ENCODE measurements at regions not wholly inside any gene's neighbourhood (a gene's known extent, or its start where the extent isn't known, plus 50 kb on each side); places are given as distances from the start of the nearest gene placed in this dataset.

- Mint-ChIP-seq H3K9me3 (no peaks in the 10 kb centered on the region), H3K36me3 (ENCODE audit: low read depth) (no peaks in the 10 kb centered on the region), H3K27me3 (no peaks in the 10 kb centered on the region), H3K4me1 (no peaks in the 10 kb centered on the region), H3K4me3 (no peak overlapping the region), H3K27ac (no peak overlapping the region)
- no peak for ATAC-seq (replicated peaks)
Measured at GRCh38 chrX:15916704-15917084, 62.1 kb upstream of the AP1S2 start.

GRCh38 chrX:15915959-15916703, 61.5 kb upstream of the AP1S2 start:
- H3K36me3 Mint-ChIP-seq (ENCODE audit: low read depth): no peaks in the 10 kb centered on the region
- ATAC-seq (replicated peaks): no peak
- H3K9me3 Mint-ChIP-seq: no peaks in the 10 kb centered on the region
- no peak overlapping the region for H3K4me3 Mint-ChIP-seq
- no peaks in the 10 kb centered on the region for H3K27me3 Mint-ChIP-seq
- H3K4me1 Mint-ChIP-seq: no peaks in the 10 kb centered on the region
- H3K27ac Mint-ChIP-seq: no peak overlapping the region

GRCh38 chrX:15914486-15914885, 59.9 kb upstream of the AP1S2 start:
- Mint-ChIP-seq H3K27ac (no peak overlapping the region), H3K4me3 (no peak overlapping the region), H3K9me3 (no peaks in the 10 kb centered on the region), H3K27me3 (no peaks in the 10 kb centered on the region), H3K4me1 (no peaks in the 10 kb centered on the region), H3K36me3 (ENCODE audit: low read depth) (no peaks in the 10 kb centered on the region)
- ATAC-seq (replicated peaks): no peak

- H3K36me3 Mint-ChIP-seq (ENCODE audit: low read depth): no peaks in the 10 kb centered on the region
- ATAC-seq (replicated peaks): no peak
- no peaks in the 10 kb centered on the region for H3K4me1 Mint-ChIP-seq
- no peaks in the 10 kb centered on the region for H3K9me3 Mint-ChIP-seq
- no peak overlapping the region for H3K27ac Mint-ChIP-seq
- no peaks in the 10 kb centered on the region for H3K27me3 Mint-ChIP-seq
- H3K4me3 Mint-ChIP-seq: no peak overlapping the region
Measured at GRCh38 chrX:15913146-15913545, 58.5 kb upstream of the AP1S2 start.

- Mint-ChIP-seq H3K4me3 (no peak overlapping the region), H3K27ac (no peak overlapping the region), H3K27me3 (no peaks in the 10 kb centered on the region), H3K36me3 (ENCODE audit: low read depth) (no peaks in the 10 kb centered on the region), H3K4me1 (no peaks in the 10 kb centered on the region), H3K9me3 (no peaks in the 10 kb centered on the region)
- no peak for ATAC-seq (replicated peaks)
Measured at GRCh38 chrX:15911734-15912550, 57.3 kb upstream of the AP1S2 start.

- Mint-ChIP-seq H3K27ac (no peak overlapping the region), H3K36me3 (ENCODE audit: low read depth) (no peaks in the 10 kb centered on the region), H3K9me3 (no peaks in the 10 kb centered on the region), H3K4me3 (no peak overlapping the region), H3K27me3 (no peaks in the 10 kb centered on the region), H3K4me1 (no peaks in the 10 kb centered on the region)
- no peak for ATAC-seq (replicated peaks)
Measured at GRCh38 chrX:15909605-15910004, 55.0 kb upstream of the AP1S2 start.

- Mint-ChIP-seq H3K4me1 (no peaks in the 10 kb centered on the region), H3K9me3 (no peaks in the 10 kb centered on the region), H3K27ac (no peak overlapping the region), H3K27me3 (no peaks in the 10 kb centered on the region), H3K4me3 (no peak overlapping the region), H3K36me3 (ENCODE audit: low read depth) (no peaks in the 10 kb centered on the region)
- no peak for ATAC-seq (replicated peaks)
Measured at GRCh38 chrX:15908603-15909290, 54.1 kb upstream of the AP1S2 start.

- Mint-ChIP-seq H3K4me1 (no peaks in the 10 kb centered on the region), H3K9me3 (no peaks in the 10 kb centered on the region), H3K36me3 (ENCODE audit: low read depth) (no peaks in the 10 kb centered on the region), H3K27ac (no peak overlapping the region), H3K4me3 (no peak overlapping the region), H3K27me3 (no peaks in the 10 kb centered on the region)
- ATAC-seq (replicated peaks): no peak
Measured at GRCh38 chrX:15906041-15906943, 51.7 kb upstream of the AP1S2 start.

Data from activated T-helper 17 cell treated with anti-CD3 and anti-CD28 coated beads, Interleukin-2, amount 50 U/mL, for 72 hours (primary cell).